GM23338 (cell line): ENCODE measurements at regions not wholly inside any gene's neighbourhood (a gene's known extent, or its start where the extent isn't known, plus 50 kb on each side); places are given as distances from the start of the nearest gene placed in this dataset.

Experiments
- CREB1 ChIP-seq: fragments of 250-450 bp; sonication (Bioruptor Pico); IDR thresholded peaks from 2 replicates; pipeline ENCODE4 v1.5.0; 2020; ENCODE audit warnings: low read depth, mild to moderate bottlenecking, moderate library complexity
- EZH2 ChIP-seq: fragments of 200-600 bp; sonication (generic); IDR thresholded peaks from one replicate; pipeline ENCODE4 v1.8.0; 2017; ENCODE audit warnings: antibody characterized with exemption, mild to moderate bottlenecking, low read depth; ENCODE audit not compliant: unreplicated experiment
- EZH2phosphoT487 ChIP-seq: fragments of 200-600 bp; sonication (generic); IDR thresholded peaks from one replicate; pipeline ENCODE4 v1.8.1; 2018; ENCODE audit warnings: antibody characterized with exemption; ENCODE audit not compliant: unreplicated experiment
- JUNB ChIP-seq: IDR thresholded peaks from one replicate; pipeline ENCODE4 v1.6.1; 2016; ENCODE audit warnings: antibody characterized with exemption; ENCODE audit not compliant: unreplicated experiment
- NANOG ChIP-seq: IDR thresholded peaks from 2 replicates; pipeline ENCODE4 v1.6.1; 2016; ENCODE audit warnings: antibody characterized with exemption, borderline replicate concordance
- POLR2AphosphoS5 ChIP-seq: IDR thresholded peaks from 2 replicates; pipeline ENCODE4 v1.6.1; 2016; ENCODE audit warnings: antibody characterized with exemption, low read depth
- STAT1 ChIP-seq: IDR thresholded peaks from one replicate; pipeline ENCODE4 v1.6.1; 2016; ENCODE audit warnings: antibody characterized with exemption; ENCODE audit not compliant: unreplicated experiment
- ZNF114 ChIP-seq: fragments of 250-450 bp; sonication (Bioruptor Pico); IDR thresholded peaks from 2 replicates; pipeline ENCODE4 v1.5.0; 2020; ENCODE audit warnings: mild to moderate bottlenecking, moderate library complexity
- ZNF331 ChIP-seq: fragments of 250-450 bp; sonication (Bioruptor Pico); IDR thresholded peaks from 2 replicates; pipeline ENCODE4 v1.5.0; 2020; ENCODE audit warnings: low read depth, mild to moderate bottlenecking, moderate library complexity
- TF ChIP-seq, protein P1 (sequence below), 2 experiments: fragments of 200-600 bp in 1 of 2; sonication (generic) in 1 of 2; conservative IDR thresholded peaks; 2 replicates each; pipeline versions ENCODE4 v1.5.1 to v1.6.1; 2016 to 2017; ENCODE audit warnings: antibody characterized with exemption in 2 of 2, low read depth in 2 of 2, mild to moderate bottlenecking in 2 of 2, moderate library complexity in 1 of 2
- TF ChIP-seq, protein P2 (sequence below): IDR thresholded peaks from one replicate; pipeline ENCODE4 v1.6.1; 2018; ENCODE audit warnings: antibody characterized with exemption; ENCODE audit not compliant: unreplicated experiment
- TF ChIP-seq, protein P3 (sequence below): IDR thresholded peaks from 2 replicates; pipeline ENCODE4 v1.6.1; 2016; ENCODE audit warnings: antibody characterized with exemption
- TF ChIP-seq, protein P4 (sequence below): fragments of 250-450 bp; sonication (Bioruptor Pico); IDR thresholded peaks from 2 replicates; pipeline ENCODE4 v1.5.0; 2020; ENCODE audit warnings: mild to moderate bottlenecking, moderate library complexity

DNA sequence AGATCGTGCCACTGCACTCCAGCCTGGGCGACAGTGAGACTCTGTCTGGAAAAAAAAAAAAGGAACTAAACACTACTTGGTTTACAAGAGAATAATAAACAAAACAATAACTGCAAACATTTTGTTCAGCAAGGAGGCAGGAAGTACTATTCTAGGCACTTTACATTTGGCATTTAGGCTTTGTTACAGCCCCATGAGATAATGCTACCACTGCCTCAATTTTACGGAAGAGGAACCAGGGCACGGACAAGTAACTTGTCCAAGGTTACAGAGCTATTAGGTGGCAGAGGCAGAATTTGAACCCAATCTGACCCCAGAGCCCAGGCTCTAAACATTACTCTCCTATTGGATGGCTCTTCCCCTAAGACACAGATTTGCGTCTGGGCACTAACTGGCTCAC is 108.7 kb upstream of the AKIP1 start:
- TF ChIP-seq POLR2AphosphoS5 (no peak), EZH2 (no peak), JUNB (no peak), CREB1 (CRISPR knock-in tag) (no peak), EZH2phosphoT487 (no peak), ZNF331 (no peak), STAT1 (no peak), NANOG (no peak), ZNF114 (CRISPR knock-in tag) (no peak)
- TF ChIP-seq, protein P1, sequence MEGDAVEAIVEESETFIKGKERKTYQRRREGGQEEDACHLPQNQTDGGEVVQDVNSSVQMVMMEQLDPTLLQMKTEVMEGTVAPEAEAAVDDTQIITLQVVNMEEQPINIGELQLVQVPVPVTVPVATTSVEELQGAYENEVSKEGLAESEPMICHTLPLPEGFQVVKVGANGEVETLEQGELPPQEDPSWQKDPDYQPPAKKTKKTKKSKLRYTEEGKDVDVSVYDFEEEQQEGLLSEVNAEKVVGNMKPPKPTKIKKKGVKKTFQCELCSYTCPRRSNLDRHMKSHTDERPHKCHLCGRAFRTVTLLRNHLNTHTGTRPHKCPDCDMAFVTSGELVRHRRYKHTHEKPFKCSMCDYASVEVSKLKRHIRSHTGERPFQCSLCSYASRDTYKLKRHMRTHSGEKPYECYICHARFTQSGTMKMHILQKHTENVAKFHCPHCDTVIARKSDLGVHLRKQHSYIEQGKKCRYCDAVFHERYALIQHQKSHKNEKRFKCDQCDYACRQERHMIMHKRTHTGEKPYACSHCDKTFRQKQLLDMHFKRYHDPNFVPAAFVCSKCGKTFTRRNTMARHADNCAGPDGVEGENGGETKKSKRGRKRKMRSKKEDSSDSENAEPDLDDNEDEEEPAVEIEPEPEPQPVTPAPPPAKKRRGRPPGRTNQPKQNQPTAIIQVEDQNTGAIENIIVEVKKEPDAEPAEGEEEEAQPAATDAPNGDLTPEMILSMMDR (conservative IDR thresholded peaks at IDR 0.05; ENCODE audit: low read depth in 2 of 2) = no peak
- TF ChIP-seq, protein P2, sequence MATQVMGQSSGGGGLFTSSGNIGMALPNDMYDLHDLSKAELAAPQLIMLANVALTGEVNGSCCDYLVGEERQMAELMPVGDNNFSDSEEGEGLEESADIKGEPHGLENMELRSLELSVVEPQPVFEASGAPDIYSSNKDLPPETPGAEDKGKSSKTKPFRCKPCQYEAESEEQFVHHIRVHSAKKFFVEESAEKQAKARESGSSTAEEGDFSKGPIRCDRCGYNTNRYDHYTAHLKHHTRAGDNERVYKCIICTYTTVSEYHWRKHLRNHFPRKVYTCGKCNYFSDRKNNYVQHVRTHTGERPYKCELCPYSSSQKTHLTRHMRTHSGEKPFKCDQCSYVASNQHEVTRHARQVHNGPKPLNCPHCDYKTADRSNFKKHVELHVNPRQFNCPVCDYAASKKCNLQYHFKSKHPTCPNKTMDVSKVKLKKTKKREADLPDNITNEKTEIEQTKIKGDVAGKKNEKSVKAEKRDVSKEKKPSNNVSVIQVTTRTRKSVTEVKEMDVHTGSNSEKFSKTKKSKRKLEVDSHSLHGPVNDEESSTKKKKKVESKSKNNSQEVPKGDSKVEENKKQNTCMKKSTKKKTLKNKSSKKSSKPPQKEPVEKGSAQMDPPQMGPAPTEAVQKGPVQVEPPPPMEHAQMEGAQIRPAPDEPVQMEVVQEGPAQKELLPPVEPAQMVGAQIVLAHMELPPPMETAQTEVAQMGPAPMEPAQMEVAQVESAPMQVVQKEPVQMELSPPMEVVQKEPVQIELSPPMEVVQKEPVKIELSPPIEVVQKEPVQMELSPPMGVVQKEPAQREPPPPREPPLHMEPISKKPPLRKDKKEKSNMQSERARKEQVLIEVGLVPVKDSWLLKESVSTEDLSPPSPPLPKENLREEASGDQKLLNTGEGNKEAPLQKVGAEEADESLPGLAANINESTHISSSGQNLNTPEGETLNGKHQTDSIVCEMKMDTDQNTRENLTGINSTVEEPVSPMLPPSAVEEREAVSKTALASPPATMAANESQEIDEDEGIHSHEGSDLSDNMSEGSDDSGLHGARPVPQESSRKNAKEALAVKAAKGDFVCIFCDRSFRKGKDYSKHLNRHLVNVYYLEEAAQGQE = no peak
- TF ChIP-seq, protein P3, sequence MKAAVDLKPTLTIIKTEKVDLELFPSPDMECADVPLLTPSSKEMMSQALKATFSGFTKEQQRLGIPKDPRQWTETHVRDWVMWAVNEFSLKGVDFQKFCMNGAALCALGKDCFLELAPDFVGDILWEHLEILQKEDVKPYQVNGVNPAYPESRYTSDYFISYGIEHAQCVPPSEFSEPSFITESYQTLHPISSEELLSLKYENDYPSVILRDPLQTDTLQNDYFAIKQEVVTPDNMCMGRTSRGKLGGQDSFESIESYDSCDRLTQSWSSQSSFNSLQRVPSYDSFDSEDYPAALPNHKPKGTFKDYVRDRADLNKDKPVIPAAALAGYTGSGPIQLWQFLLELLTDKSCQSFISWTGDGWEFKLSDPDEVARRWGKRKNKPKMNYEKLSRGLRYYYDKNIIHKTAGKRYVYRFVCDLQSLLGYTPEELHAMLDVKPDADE = no peak
- TF ChIP-seq, protein P4, sequence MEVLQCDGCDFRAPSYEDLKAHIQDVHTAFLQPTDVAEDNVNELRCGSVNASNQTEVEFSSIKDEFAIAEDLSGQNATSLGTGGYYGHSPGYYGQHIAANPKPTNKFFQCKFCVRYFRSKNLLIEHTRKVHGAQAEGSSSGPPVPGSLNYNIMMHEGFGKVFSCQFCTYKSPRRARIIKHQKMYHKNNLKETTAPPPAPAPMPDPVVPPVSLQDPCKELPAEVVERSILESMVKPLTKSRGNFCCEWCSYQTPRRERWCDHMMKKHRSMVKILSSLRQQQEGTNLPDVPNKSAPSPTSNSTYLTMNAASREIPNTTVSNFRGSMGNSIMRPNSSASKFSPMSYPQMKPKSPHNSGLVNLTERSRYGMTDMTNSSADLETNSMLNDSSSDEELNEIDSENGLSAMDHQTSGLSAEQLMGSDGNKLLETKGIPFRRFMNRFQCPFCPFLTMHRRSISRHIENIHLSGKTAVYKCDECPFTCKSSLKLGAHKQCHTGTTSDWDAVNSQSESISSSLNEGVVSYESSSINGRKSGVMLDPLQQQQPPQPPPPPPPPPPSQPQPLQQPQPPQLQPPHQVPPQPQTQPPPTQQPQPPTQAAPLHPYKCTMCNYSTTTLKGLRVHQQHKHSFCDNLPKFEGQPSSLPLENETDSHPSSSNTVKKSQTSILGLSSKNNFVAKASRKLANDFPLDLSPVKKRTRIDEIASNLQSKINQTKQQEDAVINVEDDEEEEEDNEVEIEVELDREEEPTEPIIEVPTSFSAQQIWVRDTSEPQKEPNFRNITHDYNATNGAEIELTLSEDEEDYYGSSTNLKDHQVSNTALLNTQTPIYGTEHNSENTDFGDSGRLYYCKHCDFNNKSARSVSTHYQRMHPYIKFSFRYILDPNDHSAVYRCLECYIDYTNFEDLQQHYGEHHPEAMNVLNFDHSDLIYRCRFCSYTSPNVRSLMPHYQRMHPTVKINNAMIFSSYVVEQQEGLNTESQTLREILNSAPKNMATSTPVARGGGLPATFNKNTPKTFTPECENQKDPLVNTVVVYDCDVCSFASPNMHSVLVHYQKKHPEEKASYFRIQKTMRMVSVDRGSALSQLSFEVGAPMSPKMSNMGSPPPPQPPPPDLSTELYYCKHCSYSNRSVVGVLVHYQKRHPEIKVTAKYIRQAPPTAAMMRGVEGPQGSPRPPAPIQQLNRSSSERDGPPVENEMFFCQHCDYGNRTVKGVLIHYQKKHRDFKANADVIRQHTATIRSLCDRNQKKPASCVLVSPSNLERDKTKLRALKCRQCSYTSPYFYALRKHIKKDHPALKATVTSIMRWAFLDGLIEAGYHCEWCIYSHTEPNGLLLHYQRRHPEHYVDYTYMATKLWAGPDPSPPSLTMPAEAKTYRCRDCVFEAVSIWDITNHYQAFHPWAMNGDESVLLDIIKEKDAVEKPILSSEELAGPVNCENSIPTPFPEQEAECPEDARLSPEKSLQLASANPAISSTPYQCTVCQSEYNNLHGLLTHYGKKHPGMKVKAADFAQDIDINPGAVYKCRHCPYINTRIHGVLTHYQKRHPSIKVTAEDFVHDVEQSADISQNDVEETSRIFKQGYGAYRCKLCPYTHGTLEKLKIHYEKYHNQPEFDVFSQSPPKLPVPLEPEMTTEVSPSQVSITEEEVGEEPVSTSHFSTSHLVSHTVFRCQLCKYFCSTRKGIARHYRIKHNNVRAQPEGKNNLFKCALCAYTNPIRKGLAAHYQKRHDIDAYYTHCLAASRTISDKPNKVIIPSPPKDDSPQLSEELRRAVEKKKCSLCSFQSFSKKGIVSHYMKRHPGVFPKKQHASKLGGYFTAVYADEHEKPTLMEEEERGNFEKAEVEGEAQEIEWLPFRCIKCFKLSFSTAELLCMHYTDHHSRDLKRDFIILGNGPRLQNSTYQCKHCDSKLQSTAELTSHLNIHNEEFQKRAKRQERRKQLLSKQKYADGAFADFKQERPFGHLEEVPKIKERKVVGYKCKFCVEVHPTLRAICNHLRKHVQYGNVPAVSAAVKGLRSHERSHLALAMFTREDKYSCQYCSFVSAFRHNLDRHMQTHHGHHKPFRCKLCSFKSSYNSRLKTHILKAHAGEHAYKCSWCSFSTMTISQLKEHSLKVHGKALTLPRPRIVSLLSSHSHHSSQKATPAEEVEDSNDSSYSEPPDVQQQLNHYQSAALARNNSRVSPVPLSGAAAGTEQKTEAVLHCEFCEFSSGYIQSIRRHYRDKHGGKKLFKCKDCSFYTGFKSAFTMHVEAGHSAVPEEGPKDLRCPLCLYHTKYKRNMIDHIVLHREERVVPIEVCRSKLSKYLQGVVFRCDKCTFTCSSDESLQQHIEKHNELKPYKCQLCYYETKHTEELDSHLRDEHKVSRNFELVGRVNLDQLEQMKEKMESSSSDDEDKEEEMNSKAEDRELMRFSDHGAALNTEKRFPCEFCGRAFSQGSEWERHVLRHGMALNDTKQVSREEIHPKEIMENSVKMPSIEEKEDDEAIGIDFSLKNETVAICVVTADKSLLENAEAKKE (CRISPR knock-in tag) = no peak
